Adrenal gland (tissue), 9 donors: ENCODE measurements at regions not wholly inside any gene's neighbourhood (a gene's known extent, or its start where the extent isn't known, plus 50 kb on each side); places are given as distances from the start of the nearest gene placed in this dataset.
"Not testable (repeated sequence)": the region's sequence is repeated elsewhere in the genome, so short reads cannot be mapped to it uniquely, and the experiment has no call there.

Experiments
- DNase-seq, 7 donors: peaks; one replicate each; pipeline ENCODE4 v3.0.0-alpha.2; 2019 to 2020
- H3K27ac ChIP-seq, 5 donors: fragments of 200-600 bp; sonication (generic) in 4 of 5; 1 replicate in 3 of 5; 2 replicates in 2 of 5; pipeline versions ENCODE4 v1.5.1 to v1.8.0; 2016 to 2020; ENCODE audit warnings: mild to moderate bottlenecking in 1 of 5
- H3K27me3 ChIP-seq: fragments of 200-600 bp; 2 replicates; pipeline ENCODE4 v1.8.0; 2021
- H3K36me3 ChIP-seq, 2 donors: fragments of 200-600 bp; replicated peaks in 1 of 2; 1 replicate in 1 of 2; 2 replicates in 1 of 2; pipeline versions ENCODE4 v1.5.1 to v1.8.0; 2018 to 2022
- H3K4me1 ChIP-seq, 2 donors: fragments of 200-600 bp; replicated peaks in 1 of 2; 1 replicate in 1 of 2; 2 replicates in 1 of 2; pipeline versions ENCODE4 v1.5.1 to v1.8.0; 2018 to 2021
- H3K4me3 ChIP-seq, 4 donors: fragments of 200-600 bp; sonication (generic) in 3 of 4; one replicate each; pipeline ENCODE4 v1.5.1; 2016 to 2018
- H3K9me3 ChIP-seq, 3 donors: fragments of 200-600 bp; sonication (generic) in 1 of 3; replicated peaks in 1 of 3; 1 replicate in 2 of 3; 2 replicates in 1 of 3; pipeline versions ENCODE4 v1.5.1 to v1.8.0; 2016 to 2021
- CTCF ChIP-seq, 6 experiments: fragments of 450-650 bp in 4 of 6; fragments of 200-600 bp in 2 of 6; sonication (generic) in 1 of 6; IDR thresholded peaks; 1 replicate in 5 of 6; 2 replicates in 1 of 6; pipeline versions ENCODE4 v1.5.1 to v1.8.0; 2016 to 2021; ENCODE audit warnings: antibody characterized with exemption in 6 of 6, mild to moderate bottlenecking in 2 of 6, moderate library complexity in 1 of 6
- POLR2A ChIP-seq, 2 donors: fragments of 450-650 bp; IDR thresholded peaks; one replicate each; pipeline ENCODE4 v1.6.1; 2017; ENCODE audit warnings: antibody characterized with exemption in 2 of 2, mild to moderate bottlenecking in 2 of 2, moderate library complexity in 1 of 2
- WGBS, 4 donors: extraction: QIAGEN DNeasy Blood & Tissue Kit in 2 of 4; methylation state at CpG; one replicate each; pipeline versions ENCODE4 v1.1.5 to v1.1.7; 2013 to 2017; 5-methylcytosine and 5-hydroxymethylcytosine counted together
- intact Hi-C, 2 donors: fragments of 100-400 bp; cut with DNase I; formaldehyde crosslinking; loops; one replicate each; pipeline versions ENCODE4 v1.14.1 to v1.15.0; 2022 to 2023
- donor health status: healthy with polysubstance abuse.
- donor health status: Bipolar disorder and iron deficiency.
- donor health status: DM: yes; HTN: yes; CAD: no.
- donor health status: DM: no; HTN: no; CAD: no.
- donor health status: DM: no; HTN: no; CAD: no.

- Histone ChIP-seq H3K27ac (no peak overlapping the region), H3K4me3 (no peak overlapping the region), H3K9me3 (peaks cover 0 to 5% (median 0%) of the 10 kb centered on the region in 3 donors), H3K36me3 (no peaks in the 10 kb centered on the region), H3K4me1 (no peaks in the 10 kb centered on the region), H3K27me3 (no peaks in the 10 kb centered on the region)
- TF ChIP-seq CTCF (IDR thresholded peaks at IDR 0.05) (no peak), POLR2A (IDR thresholded peaks at IDR 0.05) (no peak)
- WGBS, 4 donors = 91 to 95% (median 93%) methylated on average over 2 of the region's 2 CpGs
- DNase-seq = no peak
- intact Hi-C loops = no loop called here
These were observed 193.2 kb upstream of the KLF3 start for GRCh38 chr4:38470735-38471262.

GRCh38 chr4:38482696-38483095 lies 181.3 kb upstream of the KLF3 start:
- no peak overlapping the region for H3K27ac ChIP-seq
- WGBS, 4 donors = 82 to 91% (median 88%) methylated on average over 1 of the region's 1 CpG
- H3K27me3 ChIP-seq = no peaks in the 10 kb centered on the region
- H3K4me3 ChIP-seq = no peak overlapping the region
- intact Hi-C loops = no loop called here
- no peaks in the 10 kb centered on the region for H3K9me3 ChIP-seq
- DNase-seq = no peak
- no peaks in the 10 kb centered on the region for H3K36me3 ChIP-seq
- TF ChIP-seq POLR2A (IDR thresholded peaks at IDR 0.05) = no peak
- TF ChIP-seq CTCF (IDR thresholded peaks at IDR 0.05) = no peak
- H3K4me1 ChIP-seq = no peaks in the 10 kb centered on the region

GRCh38 chr4:38483628-38484027 lies 180.4 kb upstream of the KLF3 start:
- DNase-seq, H3K27me3 ChIP-seq, intact Hi-C loops, H3K36me3 ChIP-seq, H3K9me3 ChIP-seq, H3K27ac ChIP-seq, H3K4me3 ChIP-seq, H3K4me1 ChIP-seq: not testable (repeated sequence)

GRCh38 chr4:38489011-38489861 lies 174.8 kb upstream of the KLF3 start:
- H3K4me3 ChIP-seq = no peak overlapping the region
- no peak for TF ChIP-seq POLR2A (IDR thresholded peaks at IDR 0.05)
- TF ChIP-seq CTCF (IDR thresholded peaks at IDR 0.05) = no peak
- intact Hi-C loops = no loop called here
- H3K4me1 ChIP-seq = no peaks in the 10 kb centered on the region
- 84 to 93% (median 89%) methylated on average over 9 of the region's 9 CpGs for WGBS, 4 donors
- DNase-seq = no peak
- no peaks in the 10 kb centered on the region for H3K27me3 ChIP-seq
- no peaks in the 10 kb centered on the region for H3K36me3 ChIP-seq
- H3K9me3 ChIP-seq = no peaks in the 10 kb centered on the region
- H3K27ac ChIP-seq = no peak overlapping the region
